GM21786 (cell line): ENCODE measurements at regions not wholly inside any gene's neighbourhood (a gene's known extent, or its start where the extent isn't known, plus 50 kb on each side); places are given as distances from the start of the nearest gene placed in this dataset.

ENCODE experiments used
- ATAC-seq: cut with Tn5 transposase; IDR thresholded peaks from one replicate; pipeline ENCODE4 v1.9.1; 2021; ENCODE audit not compliant: unreplicated experiment

GRCh38 chr2:161097157-161097556 is 63.1 kb upstream of the TANK start:
- ATAC-seq = no peak

DNA sequence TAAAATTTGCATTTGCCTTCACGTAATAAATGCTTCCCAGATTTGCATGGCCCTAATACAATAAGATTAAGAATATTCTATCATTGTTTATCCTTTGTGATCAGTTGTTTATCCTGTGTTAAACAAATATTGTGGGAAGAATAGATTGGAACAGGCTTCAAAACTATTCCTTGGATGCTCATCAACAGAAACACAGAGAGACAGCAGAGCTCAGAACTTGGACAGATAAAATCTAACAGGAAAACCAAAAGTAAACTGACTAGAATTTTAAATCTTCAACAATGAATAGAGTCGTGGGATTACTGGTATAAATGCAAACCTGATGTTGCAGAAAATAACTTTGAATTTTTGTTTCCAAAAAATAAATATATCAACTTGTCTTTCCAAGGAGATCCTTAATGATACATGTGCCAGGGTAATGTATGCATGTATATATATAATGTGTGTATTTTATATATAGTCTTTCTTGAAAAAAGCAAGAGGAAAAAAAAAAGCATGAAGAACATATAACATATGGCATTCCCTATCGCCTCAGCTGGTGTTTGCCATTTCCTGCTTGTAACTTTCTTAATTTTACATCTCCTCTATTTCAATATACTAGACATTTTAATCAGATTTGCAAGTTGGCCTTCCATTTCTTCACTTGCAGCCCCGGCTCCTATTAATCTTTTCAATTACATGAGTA is 59.9 kb upstream of the TANK start:
- ATAC-seq = no peak

GRCh38 chr2:161101406-161101805 is 58.8 kb upstream of the TANK start:
- ATAC-seq = no peak

GRCh38 chr2:161102770-161103450 is 57.3 kb upstream of the TANK start:
- ATAC-seq = no peak

DNA sequence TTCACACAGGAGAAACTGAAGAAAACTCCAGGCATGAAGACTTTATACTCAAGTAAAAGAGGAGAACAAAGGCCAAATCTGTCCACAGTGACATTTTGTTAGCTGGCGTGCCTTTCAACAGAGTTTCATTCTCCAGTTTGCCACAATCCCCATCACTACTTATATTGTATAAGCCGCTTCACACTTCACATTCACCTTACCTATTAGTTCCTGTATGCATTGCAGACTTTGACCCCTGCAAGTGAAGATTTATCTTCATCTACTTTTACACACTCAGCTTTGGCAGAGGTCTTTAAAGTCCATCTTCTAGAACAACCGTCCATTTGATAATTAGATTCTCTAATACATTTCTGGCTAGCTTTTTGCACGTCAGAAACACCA is 56.8 kb upstream of the TANK start:
- ATAC-seq = no peak

DNA sequence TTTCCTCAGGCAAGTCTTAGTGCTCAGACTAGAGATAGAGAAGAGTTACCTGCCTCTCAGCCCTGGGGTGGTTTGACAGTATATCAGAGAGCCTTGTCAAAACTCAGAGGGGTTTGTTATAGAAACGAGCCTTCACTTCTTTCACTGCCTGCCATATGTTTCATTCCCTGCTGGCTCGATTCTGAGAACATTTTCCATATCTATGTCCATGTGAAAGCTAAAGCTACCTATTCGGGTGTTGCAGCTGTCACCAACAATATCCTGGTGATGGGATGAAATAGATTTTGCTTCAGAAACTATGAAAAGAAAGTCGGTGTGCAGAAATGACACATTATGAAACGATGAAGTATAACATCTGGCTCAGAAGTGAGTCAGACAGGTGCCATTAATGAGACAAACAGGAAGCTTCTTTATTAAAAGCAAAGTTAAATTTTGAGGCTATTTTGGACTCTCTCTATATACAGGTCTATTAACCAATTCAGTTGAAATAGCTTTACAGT is 56.1 kb upstream of the TANK start:
- peak; percentile 88 for ATAC-seq

- no peak for ATAC-seq
Observed at GRCh38 chr2:161107265-161107664, 53.0 kb upstream of the TANK start.
